CD4-positive, alpha-beta T cell treated with Interleukin-17A for 1 hour (primary cell): ENCODE measurements at regions not wholly inside any gene's neighbourhood (a gene's known extent, or its start where the extent isn't known, plus 50 kb on each side); places are given as distances from the start of the nearest gene placed in this dataset.
A peak's percentile ranks its signal among the peaks of the same experiment; 100 is the strongest.
"Not testable (repeated sequence)": the region's sequence is repeated elsewhere in the genome, so short reads cannot be mapped to it uniquely, and the experiment has no call there.

Source experiments
- DNase-seq: peaks from one replicate; pipeline ENCODE4 v3.0.0-alpha.2; 2020

GRCh38 chr7:3138997-3139396 is 95.3 kb upstream of the CARD11 start:
- DNase-seq, result no peak

- DNase-seq, result no peak
These were observed 97.2 kb upstream of the CARD11 start for GRCh38 chr7:3140834-3141233.

GRCh38 chr7:3141326-3141725 is 97.7 kb upstream of the CARD11 start:
- no peak for DNase-seq

- DNase-seq, result no peak
These were observed 100.5 kb upstream of the CARD11 start for GRCh38 chr7:3143869-3144775.

- DNase-seq, result not testable (repeated sequence)
These were observed 101.1 kb upstream of the CARD11 start for GRCh38 chr7:3144776-3145125.

GRCh38 chr7:3146571-3147226 is 103.0 kb upstream of the CARD11 start:
- no peak for DNase-seq

- not testable (repeated sequence) for DNase-seq
These were observed 104.8 kb upstream of the CARD11 start for GRCh38 chr7:3148471-3148870.

GRCh38 chr7:3149231-3149995 is 105.7 kb upstream of the CARD11 start:
- DNase-seq, result no peak

GRCh38 chr7:3150027-3150426 is 106.4 kb upstream of the CARD11 start:
- DNase-seq, result no peak

GRCh38 chr7:3151784-3152183 is 108.1 kb upstream of the CARD11 start:
- DNase-seq, result no peak

- DNase-seq, result no peak
These were observed 109.0 kb upstream of the CARD11 start for GRCh38 chr7:3152714-3153113.

GRCh38 chr7:3153118-3153517 is 109.5 kb upstream of the CARD11 start:
- no peak for DNase-seq

GRCh38 chr7:3154317-3154716 is 110.7 kb upstream of the CARD11 start:
- DNase-seq, result no peak

- DNase-seq, result peak; percentile 79
These were observed 111.3 kb upstream of the CARD11 start for GRCh38 chr7:3154881-3155494.

- no peak for DNase-seq
These were observed 112.8 kb upstream of the CARD11 start for GRCh38 chr7:3156508-3156907.

- no peak for DNase-seq
These were observed 114.1 kb upstream of the CARD11 start for GRCh38 chr7:3157566-3158287.

GRCh38 chr7:3158341-3158760 is 114.7 kb upstream of the CARD11 start:
- DNase-seq, result no peak

- DNase-seq, result no peak
These were observed 115.4 kb upstream of the CARD11 start for GRCh38 chr7:3159039-3159438.

GRCh38 chr7:3159445-3159844 is 115.8 kb upstream of the CARD11 start:
- DNase-seq, result no peak

GRCh38 chr7:3159926-3160325 is 116.3 kb upstream of the CARD11 start:
- DNase-seq, result not testable (repeated sequence)

GRCh38 chr7:3162289-3162688 is 118.6 kb upstream of the CARD11 start:
- no peak for DNase-seq

GRCh38 chr7:3162798-3163197 is 119.1 kb upstream of the CARD11 start:
- DNase-seq, result not testable (repeated sequence)
